ENCODE measurements at regions not wholly inside any gene's neighbourhood (a gene's known extent, or its start where the extent isn't known, plus 50 kb on each side); places are given as distances from the start of the nearest gene placed in this dataset.

DNA sequence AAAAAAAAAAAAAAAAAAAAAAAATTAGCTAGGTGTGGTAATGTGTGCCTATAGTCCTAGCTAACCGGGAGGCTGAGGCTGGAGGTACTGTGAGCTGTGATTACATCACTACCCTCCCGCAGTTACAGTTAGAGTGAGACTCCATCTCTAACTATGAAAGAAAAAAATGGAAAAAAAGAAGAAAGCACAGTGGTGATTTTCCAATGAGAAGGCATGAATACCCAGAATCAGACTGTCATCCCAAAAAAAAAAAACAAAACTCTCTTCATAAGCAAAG lies 269.9 kb upstream of the MKLN1 start:
- TF ChIP-seq, protein P1, sequence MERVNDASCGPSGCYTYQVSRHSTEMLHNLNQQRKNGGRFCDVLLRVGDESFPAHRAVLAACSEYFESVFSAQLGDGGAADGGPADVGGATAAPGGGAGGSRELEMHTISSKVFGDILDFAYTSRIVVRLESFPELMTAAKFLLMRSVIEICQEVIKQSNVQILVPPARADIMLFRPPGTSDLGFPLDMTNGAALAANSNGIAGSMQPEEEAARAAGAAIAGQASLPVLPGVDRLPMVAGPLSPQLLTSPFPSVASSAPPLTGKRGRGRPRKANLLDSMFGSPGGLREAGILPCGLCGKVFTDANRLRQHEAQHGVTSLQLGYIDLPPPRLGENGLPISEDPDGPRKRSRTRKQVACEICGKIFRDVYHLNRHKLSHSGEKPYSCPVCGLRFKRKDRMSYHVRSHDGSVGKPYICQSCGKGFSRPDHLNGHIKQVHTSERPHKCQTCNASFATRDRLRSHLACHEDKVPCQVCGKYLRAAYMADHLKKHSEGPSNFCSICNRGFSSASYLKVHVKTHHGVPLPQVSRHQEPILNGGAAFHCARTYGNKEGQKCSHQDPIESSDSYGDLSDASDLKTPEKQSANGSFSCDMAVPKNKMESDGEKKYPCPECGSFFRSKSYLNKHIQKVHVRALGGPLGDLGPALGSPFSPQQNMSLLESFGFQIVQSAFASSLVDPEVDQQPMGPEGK (tag by site-specific recombination; IDR thresholded peaks at IDR 0.05), result no peak
- TF ChIP-seq ZFHX2 (tag by site-specific recombination; conservative IDR thresholded peaks at IDR 0.05) (no peak), OVOL3 (tag by site-specific recombination; IDR thresholded peaks at IDR 0.05) (no peak), SCRT1 (tag by site-specific recombination; IDR thresholded peaks at IDR 0.05; ENCODE audit: borderline replicate concordance) (no peak), CTCF (tag by site-specific recombination; IDR thresholded peaks at IDR 0.05) (no peak), HOXA7 (CRISPR knock-in tag; IDR thresholded peaks at IDR 0.05; ENCODE audit: borderline replicate concordance) (no peak), ZNF140 (tag by site-specific recombination; IDR thresholded peaks at IDR 0.05) (no peak), ZNF768 (tag by site-specific recombination; IDR thresholded peaks at IDR 0.05) (no peak), ZNF394 (tag by site-specific recombination; IDR thresholded peaks at IDR 0.05; ENCODE audit: borderline replicate concordance) (no peak), ZNF830 (tag by site-specific recombination; IDR thresholded peaks at IDR 0.05; ENCODE audit: low read depth) (no peak)
- TF ChIP-seq, protein P2, sequence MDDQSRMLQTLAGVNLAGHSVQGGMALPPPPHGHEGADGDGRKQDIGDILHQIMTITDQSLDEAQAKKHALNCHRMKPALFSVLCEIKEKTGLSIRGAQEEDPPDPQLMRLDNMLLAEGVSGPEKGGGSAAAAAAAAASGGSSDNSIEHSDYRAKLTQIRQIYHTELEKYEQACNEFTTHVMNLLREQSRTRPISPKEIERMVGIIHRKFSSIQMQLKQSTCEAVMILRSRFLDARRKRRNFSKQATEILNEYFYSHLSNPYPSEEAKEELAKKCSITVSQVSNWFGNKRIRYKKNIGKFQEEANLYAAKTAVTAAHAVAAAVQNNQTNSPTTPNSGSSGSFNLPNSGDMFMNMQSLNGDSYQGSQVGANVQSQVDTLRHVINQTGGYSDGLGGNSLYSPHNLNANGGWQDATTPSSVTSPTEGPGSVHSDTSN (CRISPR knock-in tag; IDR thresholded peaks at IDR 0.05), result no peak
- TF ChIP-seq, protein P3, sequence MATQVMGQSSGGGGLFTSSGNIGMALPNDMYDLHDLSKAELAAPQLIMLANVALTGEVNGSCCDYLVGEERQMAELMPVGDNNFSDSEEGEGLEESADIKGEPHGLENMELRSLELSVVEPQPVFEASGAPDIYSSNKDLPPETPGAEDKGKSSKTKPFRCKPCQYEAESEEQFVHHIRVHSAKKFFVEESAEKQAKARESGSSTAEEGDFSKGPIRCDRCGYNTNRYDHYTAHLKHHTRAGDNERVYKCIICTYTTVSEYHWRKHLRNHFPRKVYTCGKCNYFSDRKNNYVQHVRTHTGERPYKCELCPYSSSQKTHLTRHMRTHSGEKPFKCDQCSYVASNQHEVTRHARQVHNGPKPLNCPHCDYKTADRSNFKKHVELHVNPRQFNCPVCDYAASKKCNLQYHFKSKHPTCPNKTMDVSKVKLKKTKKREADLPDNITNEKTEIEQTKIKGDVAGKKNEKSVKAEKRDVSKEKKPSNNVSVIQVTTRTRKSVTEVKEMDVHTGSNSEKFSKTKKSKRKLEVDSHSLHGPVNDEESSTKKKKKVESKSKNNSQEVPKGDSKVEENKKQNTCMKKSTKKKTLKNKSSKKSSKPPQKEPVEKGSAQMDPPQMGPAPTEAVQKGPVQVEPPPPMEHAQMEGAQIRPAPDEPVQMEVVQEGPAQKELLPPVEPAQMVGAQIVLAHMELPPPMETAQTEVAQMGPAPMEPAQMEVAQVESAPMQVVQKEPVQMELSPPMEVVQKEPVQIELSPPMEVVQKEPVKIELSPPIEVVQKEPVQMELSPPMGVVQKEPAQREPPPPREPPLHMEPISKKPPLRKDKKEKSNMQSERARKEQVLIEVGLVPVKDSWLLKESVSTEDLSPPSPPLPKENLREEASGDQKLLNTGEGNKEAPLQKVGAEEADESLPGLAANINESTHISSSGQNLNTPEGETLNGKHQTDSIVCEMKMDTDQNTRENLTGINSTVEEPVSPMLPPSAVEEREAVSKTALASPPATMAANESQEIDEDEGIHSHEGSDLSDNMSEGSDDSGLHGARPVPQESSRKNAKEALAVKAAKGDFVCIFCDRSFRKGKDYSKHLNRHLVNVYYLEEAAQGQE (tag by site-specific recombination; IDR thresholded peaks at IDR 0.05), result no peak

All from HEK293 (cell line).